ENCODE measurements at regions not wholly inside any gene's neighbourhood (a gene's known extent, or its start where the extent isn't known, plus 50 kb on each side); places are given as distances from the start of the nearest gene placed in this dataset.

DNA sequence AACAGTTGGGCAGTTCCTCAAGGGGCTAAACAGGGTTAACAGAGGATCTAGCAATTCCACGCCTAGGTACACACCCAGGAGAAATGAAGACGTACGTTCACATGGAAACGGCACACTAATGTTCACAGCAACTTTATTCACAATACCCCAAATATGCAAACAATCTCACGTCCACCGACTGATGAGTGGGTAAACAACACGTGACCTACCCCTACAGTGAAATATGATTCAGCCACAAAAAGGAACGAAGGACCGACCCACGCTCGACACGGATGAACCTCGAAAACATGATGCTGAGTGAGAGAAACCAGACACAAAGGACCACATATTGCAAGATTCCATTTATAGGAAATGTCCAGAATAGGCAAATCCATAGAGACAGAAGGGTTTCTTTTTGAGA, 112.7 kb downstream of the NCOR2 start:
- TF ChIP-seq, protein P1, sequence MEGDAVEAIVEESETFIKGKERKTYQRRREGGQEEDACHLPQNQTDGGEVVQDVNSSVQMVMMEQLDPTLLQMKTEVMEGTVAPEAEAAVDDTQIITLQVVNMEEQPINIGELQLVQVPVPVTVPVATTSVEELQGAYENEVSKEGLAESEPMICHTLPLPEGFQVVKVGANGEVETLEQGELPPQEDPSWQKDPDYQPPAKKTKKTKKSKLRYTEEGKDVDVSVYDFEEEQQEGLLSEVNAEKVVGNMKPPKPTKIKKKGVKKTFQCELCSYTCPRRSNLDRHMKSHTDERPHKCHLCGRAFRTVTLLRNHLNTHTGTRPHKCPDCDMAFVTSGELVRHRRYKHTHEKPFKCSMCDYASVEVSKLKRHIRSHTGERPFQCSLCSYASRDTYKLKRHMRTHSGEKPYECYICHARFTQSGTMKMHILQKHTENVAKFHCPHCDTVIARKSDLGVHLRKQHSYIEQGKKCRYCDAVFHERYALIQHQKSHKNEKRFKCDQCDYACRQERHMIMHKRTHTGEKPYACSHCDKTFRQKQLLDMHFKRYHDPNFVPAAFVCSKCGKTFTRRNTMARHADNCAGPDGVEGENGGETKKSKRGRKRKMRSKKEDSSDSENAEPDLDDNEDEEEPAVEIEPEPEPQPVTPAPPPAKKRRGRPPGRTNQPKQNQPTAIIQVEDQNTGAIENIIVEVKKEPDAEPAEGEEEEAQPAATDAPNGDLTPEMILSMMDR (conservative IDR thresholded peaks at IDR 0.05), result no peak
- TF ChIP-seq ZFX (IDR thresholded peaks at IDR 0.05), result no peak
- H3K27ac ChIP-seq, result no peak overlapping the region

DNA sequence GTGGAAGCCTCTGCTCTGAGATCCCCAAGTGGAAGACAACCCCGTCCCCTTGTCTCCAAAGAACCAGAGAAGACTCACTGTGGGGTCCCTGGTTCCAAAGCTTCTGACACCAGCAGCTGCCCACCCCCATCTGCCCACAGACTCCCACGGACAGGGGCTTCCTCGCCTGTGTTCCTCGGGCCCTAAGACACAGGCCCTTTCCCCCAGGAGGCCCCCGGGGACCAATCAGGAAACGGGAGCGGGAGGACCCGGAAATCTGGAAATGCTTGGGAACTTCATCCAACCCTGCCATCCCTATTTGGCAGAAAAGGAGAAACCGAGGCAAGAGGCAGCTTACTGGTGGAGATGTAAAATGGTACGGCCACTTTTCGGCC, 113.1 kb downstream of the NCOR2 start:
- no peak for TF ChIP-seq ZFX (IDR thresholded peaks at IDR 0.05)
- TF ChIP-seq, protein P1 (conservative IDR thresholded peaks at IDR 0.05), result no peak
- no peak overlapping the region for H3K27ac ChIP-seq

DNA sequence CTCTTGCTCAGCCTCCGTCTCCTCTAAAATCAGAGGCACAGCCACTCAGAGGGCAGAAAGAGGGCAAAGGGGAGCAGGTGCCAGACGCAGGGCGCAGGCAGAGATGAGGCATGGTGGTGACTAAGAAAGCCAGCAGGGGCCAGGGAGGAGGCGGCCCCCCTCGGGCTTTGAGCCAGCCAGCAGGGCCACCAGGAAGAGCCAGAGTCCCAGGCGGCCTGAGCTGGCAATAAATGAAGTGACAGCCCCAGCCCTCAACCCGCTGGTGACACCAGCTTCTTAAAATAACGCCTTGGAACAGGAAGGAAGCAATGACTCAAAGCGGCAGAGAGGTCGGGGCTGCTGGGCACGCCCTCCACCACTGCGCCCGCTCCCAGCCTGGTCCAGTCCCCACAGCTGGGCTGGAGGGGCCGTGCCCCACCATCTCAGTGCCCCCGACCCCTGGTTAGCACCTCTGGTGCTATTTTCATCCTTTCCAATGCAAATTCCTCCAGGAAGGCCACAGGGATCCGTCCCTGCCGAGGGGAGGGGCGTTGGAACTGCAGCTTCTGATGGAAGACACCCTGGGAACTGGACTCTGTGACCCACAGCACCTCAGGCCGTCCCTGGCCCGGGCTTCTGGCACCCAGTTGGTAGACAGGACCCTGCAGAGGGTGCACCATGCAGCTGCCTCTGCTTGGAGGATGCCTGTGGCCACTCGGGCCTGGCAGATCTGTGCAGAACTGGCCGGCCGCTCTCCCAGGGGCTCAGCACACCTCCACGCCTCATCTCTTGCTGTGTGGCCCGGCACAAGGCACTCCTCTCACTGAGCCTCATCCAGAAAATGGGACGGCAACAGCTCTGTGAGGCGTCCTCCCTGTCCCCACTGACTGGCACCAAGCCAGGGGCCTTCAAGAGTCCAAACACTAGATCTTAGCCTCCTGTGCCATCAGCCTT, 113.7 kb downstream of the NCOR2 start:
- H3K27ac ChIP-seq, result no peak overlapping the region
- no peak for TF ChIP-seq ZFX (IDR thresholded peaks at IDR 0.05)
- TF ChIP-seq, protein P1 (conservative IDR thresholded peaks at IDR 0.05), result no peak

- no peak overlapping the region for H3K27ac ChIP-seq
- TF ChIP-seq ZFX (IDR thresholded peaks at IDR 0.05), result no peak
Observed at GRCh38 chr12:124452576-124453331, 114.7 kb downstream of the NCOR2 start.

- no peak for TF ChIP-seq ZFX (IDR thresholded peaks at IDR 0.05)
- TF ChIP-seq, protein P1 (conservative IDR thresholded peaks at IDR 0.05), result no peak
- no peak overlapping the region for H3K27ac ChIP-seq
Observed at GRCh38 chr12:124451637-124452243, 115.7 kb downstream of the NCOR2 start.

DNA sequence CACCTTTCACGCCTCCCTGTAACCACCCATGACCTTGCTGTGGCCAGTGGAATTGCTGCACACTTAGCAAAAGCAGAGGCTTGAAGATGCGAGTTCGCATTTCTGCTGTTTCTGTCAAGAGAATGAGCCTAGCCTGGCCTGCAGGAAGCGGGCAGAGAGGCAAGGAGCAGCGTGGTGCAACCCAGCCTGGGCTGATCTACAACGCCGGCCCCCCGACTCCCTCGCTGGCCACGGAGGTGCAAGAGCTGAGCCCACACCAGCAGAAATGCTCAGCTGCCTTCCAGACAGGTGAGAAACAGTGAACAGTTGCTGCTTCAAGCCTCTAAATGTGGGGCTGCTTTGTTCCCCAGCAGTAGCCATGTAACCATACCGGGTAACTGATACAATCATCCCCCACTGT, 116.4 kb downstream of the NCOR2 start:
- no peak overlapping the region for H3K27ac ChIP-seq
- TF ChIP-seq, protein P1 (conservative IDR thresholded peaks at IDR 0.05), result no peak
- no peak for TF ChIP-seq ZFX (IDR thresholded peaks at IDR 0.05)

GRCh38 chr12:124450376-124450750, 117.0 kb downstream of the NCOR2 start:
- no peak overlapping the region for H3K27ac ChIP-seq
- TF ChIP-seq ZFX (IDR thresholded peaks at IDR 0.05), result no peak
- TF ChIP-seq, protein P1 (conservative IDR thresholded peaks at IDR 0.05), result no peak

Data from C4-2B (cell line).